Kasumi-1 (cell line): ENCODE measurements at regions not wholly inside any gene's neighbourhood (a gene's known extent, or its start where the extent isn't known, plus 50 kb on each side); places are given as distances from the start of the nearest gene placed in this dataset.

Experiments used
- DNase-seq, 2 experiments: peaks; one replicate each; lab custom pipeline; 2025; lab: John Stamatoyannopoulos, UW

DNA sequence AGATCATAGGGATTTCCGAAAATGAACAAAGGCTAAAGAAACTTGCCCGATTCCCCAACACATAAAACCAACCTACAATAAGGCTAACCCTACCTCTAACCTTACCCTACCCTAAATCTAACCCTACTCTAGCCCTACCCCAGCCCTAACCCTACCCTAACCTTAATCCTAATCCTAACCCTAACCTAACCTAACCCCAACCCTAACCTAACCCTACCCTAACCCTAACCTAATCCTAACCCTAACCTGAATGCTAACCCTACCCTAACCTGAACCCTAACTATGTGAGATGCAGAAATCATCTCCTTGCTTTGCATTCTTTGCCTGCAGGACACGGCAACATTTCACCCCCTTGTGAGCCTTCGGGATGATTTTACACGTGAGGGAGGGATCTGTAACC lies 67.6 kb upstream of the SOX1 start:
- DNase-seq: no peak

GRCh38 chr13:112000888-112001287 lies 66.1 kb upstream of the SOX1 start:
- no peak for DNase-seq

DNA sequence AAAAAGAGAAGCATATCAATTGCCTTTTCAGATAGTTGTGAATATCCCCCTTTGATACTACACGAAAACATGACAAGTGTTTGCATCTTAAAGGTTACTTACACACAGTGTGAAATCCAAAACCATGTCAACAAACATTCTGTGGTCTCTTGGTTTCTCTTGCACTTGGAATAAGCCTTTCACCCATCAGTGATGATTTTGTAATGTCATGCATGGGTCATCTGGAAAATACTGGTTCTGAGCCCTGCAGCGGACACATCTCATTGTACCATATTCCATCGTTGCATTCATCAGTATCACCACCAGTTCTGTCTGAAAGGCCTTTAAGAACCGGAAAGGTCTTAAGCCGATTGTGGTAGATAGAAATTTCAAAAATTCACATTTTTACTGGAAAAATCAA lies 65.4 kb upstream of the SOX1 start:
- no peak for DNase-seq

- DNase-seq: no peak
Observed at GRCh38 chr13:112003396-112003795, 63.6 kb upstream of the SOX1 start.

- DNase-seq: no peak
Observed at GRCh38 chr13:112003941-112004340, 63.0 kb upstream of the SOX1 start.

GRCh38 chr13:112005925-112006324 lies 61.0 kb upstream of the SOX1 start:
- no peak for DNase-seq

DNA sequence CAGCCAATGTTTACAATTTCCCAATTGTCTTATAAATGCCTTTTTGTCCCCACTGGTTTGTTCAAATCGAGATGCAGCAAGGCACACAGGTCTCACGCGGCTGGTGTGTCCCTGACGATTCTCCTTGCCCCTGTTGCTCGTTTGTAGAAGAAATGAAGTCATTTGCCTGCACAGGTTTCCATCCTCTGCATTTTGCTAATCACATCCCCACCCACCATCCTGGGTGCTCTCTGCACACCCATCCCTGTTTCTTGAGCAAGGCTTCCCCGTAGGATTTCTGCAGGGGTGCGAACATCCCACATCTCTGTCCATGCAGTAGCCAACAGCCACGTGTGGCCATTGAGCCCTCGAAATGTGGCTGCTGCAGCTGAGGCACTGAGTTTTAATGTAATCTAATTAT lies 59.8 kb upstream of the SOX1 start:
- no peak for DNase-seq

- no peak for DNase-seq
Observed at GRCh38 chr13:112010714-112011113, 56.2 kb upstream of the SOX1 start.

DNA sequence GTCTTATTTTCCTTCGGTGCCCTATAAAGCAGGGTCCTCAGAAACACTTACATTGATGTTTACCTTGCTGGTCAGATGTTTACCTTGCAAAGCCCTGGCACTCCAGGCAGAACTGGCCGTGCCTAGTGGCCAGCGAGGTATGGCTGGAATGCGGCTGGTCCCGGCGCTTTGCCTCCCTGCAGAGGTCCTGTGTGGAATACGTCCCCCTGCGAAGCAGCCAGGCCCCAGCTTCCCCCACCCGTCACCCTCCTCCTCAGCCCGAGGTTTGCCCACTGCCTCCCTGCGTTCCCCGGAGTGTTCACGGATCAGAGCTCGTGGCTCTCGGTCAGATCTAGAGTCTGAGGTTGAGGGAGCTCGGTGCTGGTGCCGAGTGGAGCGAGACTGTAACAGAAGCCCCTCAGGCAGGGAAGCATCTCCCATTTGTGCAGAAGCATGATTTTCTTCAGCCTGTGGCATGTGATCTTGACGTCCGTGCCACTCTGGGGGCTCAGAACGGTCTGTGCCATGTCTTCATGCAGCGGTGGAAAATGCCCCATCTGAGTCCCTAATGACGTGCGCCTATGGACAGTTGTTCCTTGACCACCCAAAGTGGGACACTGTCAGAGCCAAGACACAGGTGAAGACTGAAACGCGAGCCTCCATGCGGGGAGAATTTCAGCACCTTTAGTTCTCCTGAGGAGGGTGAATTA lies 54.8 kb upstream of the SOX1 start:
- no peak for DNase-seq

GRCh38 chr13:112012705-112013085 lies 54.3 kb upstream of the SOX1 start:
- DNase-seq: no peak

DNA sequence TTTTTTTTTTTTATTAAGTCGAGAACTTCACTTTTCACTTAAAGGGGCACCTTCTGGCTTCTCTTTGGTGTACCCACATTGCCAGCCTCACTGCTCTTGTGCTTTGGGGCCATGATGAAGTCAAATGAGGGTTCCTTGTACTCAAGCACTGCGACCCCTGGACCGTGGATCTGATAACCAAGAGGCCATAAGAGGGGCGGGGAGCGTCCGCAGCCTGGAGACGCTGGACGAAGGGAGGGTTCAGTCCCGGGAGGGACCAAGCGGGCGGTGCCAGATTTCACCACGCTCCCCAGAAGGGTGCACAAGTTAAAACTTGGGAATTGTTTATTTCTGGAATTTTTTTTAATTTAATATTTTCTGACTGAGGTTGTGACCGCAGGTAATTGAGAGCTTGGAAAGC lies 53.3 kb upstream of the SOX1 start:
- no peak for DNase-seq

DNA sequence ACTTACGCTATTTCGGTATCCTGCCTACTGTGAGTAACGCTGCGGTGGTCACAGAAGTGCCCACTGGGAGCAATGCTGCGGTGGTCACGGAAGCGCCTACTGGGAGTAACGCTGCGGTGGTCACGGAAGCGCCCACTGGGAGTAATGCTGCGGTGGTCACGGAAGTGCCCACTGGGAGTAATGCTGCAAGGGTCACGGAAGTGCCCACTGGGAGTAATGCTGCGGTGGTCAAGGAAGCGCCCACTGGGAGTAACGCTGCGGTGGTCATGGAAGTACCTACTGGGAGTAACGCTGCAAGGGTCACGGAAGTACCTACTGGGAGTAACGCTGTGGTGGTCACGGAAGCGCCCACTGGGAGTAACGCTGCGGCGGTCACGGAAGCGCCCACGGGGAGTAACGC lies 52.1 kb upstream of the SOX1 start:
- no peak for DNase-seq
